GM23338 (cell line): ENCODE measurements at regions not wholly inside any gene's neighbourhood (a gene's known extent, or its start where the extent isn't known, plus 50 kb on each side); places are given as distances from the start of the nearest gene placed in this dataset.

Experiments used
- ATAC-seq: fragments of 200-7000 bp; cut with Tn5 transposase; 3 replicates; pipeline ENCODE4 v1.9.1; 2020
- DNase-seq: peaks from one replicate; pipeline ENCODE4 v3.0.0-alpha.2; 2015; ENCODE audit warnings: low spot score
- H2AFZ ChIP-seq: fragments of 200-600 bp; sonication (generic); 2 replicates; pipeline ENCODE4 v1.8.0; 2016; ENCODE audit warnings: antibody characterized with exemption, mild to moderate bottlenecking, moderate library complexity
- H3F3A ChIP-seq: fragments of 200-600 bp; sonication (generic); replicated peaks from 2 replicates; pipeline ENCODE4 v1.8.0; 2017; ENCODE audit warnings: antibody characterized with exemption, mixed run types, low read depth
- H3K27ac ChIP-seq: fragments of 200-600 bp; sonication (generic); 2 replicates; pipeline ENCODE4 v1.6.1; 2016; ENCODE audit warnings: low read depth
- H3K27me3 ChIP-seq: fragments of 200-600 bp; sonication (generic); 2 replicates; pipeline ENCODE4 v1.8.0; 2016; ENCODE audit warnings: mild to moderate bottlenecking, mixed run types, moderate library complexity; ENCODE audit not compliant: insufficient read depth
- H3K36me3 ChIP-seq: fragments of 200-600 bp; sonication (generic); 2 replicates; pipeline ENCODE4 v1.8.0; 2016; ENCODE audit warnings: mild to moderate bottlenecking; ENCODE audit not compliant: insufficient read depth
- H3K4me1 ChIP-seq: fragments of 200-600 bp; sonication (generic); 2 replicates; pipeline ENCODE4 v1.8.0; 2016; ENCODE audit warnings: mild to moderate bottlenecking, moderate library complexity; ENCODE audit not compliant: insufficient read depth
- H3K4me2 ChIP-seq: fragments of 200-600 bp; sonication (generic); 2 replicates; pipeline ENCODE4 v1.7.1; 2017; ENCODE audit warnings: mixed run types
- H3K4me3 ChIP-seq: fragments of 200-600 bp; sonication (generic); 2 replicates; pipeline ENCODE4 v1.6.1; 2016; ENCODE audit warnings: mixed run types
- H3K79me2 ChIP-seq: fragments of 200-600 bp; sonication (generic); replicated peaks from 2 replicates; pipeline ENCODE4 v1.8.0; 2017; ENCODE audit warnings: mild to moderate bottlenecking; ENCODE audit not compliant: insufficient read depth
- H3K9me2 ChIP-seq: fragments of 200-600 bp; sonication (generic); 2 replicates; pipeline ENCODE4 v1.8.0; 2017; ENCODE audit not compliant: insufficient read depth
- H4K20me1 ChIP-seq: fragments of 200-600 bp; sonication (generic); replicated peaks from 2 replicates; pipeline ENCODE4 v1.8.0; 2017; ENCODE audit warnings: mild to moderate bottlenecking; ENCODE audit not compliant: insufficient read depth
- H3K27ac Mint-ChIP-seq: 2 replicates; pipeline ENCODE4 v1.8.0; 2020; ENCODE audit warnings: inconsistent platforms, mild to moderate bottlenecking, moderate library complexity, mixed read lengths
- H3K27me3 Mint-ChIP-seq: 3 replicates; pipeline ENCODE4 v1.8.0; 2022; ENCODE audit warnings: low read depth, mild to moderate bottlenecking, moderate library complexity, mixed read lengths, inconsistent platforms; ENCODE audit not compliant: insufficient read depth, poor library complexity
- H3K36me3 Mint-ChIP-seq: 3 replicates; pipeline ENCODE4 v1.8.0; 2021; ENCODE audit warnings: low read depth, mild to moderate bottlenecking, inconsistent platforms, moderate library complexity, mixed read lengths
- H3K4me1 Mint-ChIP-seq: 3 replicates; pipeline ENCODE4 v1.8.0; 2020; ENCODE audit warnings: mild to moderate bottlenecking, inconsistent platforms, mixed read lengths
- H3K4me3 Mint-ChIP-seq: 3 replicates; pipeline ENCODE4 v1.8.0; 2021; ENCODE audit warnings: moderate library complexity, mild to moderate bottlenecking, inconsistent platforms, mixed read lengths
- H3K9me3 Mint-ChIP-seq: 3 replicates; pipeline ENCODE4 v1.8.0; 2020; ENCODE audit warnings: moderate library complexity, mild to moderate bottlenecking, inconsistent platforms, mixed read lengths
- CREB1 ChIP-seq: fragments of 250-450 bp; sonication (Bioruptor Pico); IDR thresholded peaks from 2 replicates; pipeline ENCODE4 v1.5.0; 2020; ENCODE audit warnings: low read depth, mild to moderate bottlenecking, moderate library complexity
- ETS1 ChIP-seq: IDR thresholded peaks from 2 replicates; pipeline ENCODE4 v1.6.1; 2016; ENCODE audit warnings: antibody characterized with exemption
- EZH2 ChIP-seq: fragments of 200-600 bp; sonication (generic); IDR thresholded peaks from one replicate; pipeline ENCODE4 v1.8.0; 2017; ENCODE audit warnings: antibody characterized with exemption, mild to moderate bottlenecking, low read depth; ENCODE audit not compliant: unreplicated experiment
- EZH2phosphoT487 ChIP-seq: fragments of 200-600 bp; sonication (generic); IDR thresholded peaks from one replicate; pipeline ENCODE4 v1.8.1; 2018; ENCODE audit warnings: antibody characterized with exemption; ENCODE audit not compliant: unreplicated experiment
- JUNB ChIP-seq: IDR thresholded peaks from one replicate; pipeline ENCODE4 v1.6.1; 2016; ENCODE audit warnings: antibody characterized with exemption; ENCODE audit not compliant: unreplicated experiment
- NANOG ChIP-seq: IDR thresholded peaks from 2 replicates; pipeline ENCODE4 v1.6.1; 2016; ENCODE audit warnings: antibody characterized with exemption, borderline replicate concordance
- POLR2AphosphoS5 ChIP-seq: IDR thresholded peaks from 2 replicates; pipeline ENCODE4 v1.6.1; 2016; ENCODE audit warnings: antibody characterized with exemption, low read depth
- REST ChIP-seq: IDR thresholded peaks from one replicate; pipeline ENCODE4 v1.6.1; 2018; ENCODE audit warnings: antibody characterized with exemption; ENCODE audit not compliant: unreplicated experiment
- STAT1 ChIP-seq: IDR thresholded peaks from one replicate; pipeline ENCODE4 v1.6.1; 2016; ENCODE audit warnings: antibody characterized with exemption; ENCODE audit not compliant: unreplicated experiment
- ZNF114 ChIP-seq: fragments of 250-450 bp; sonication (Bioruptor Pico); IDR thresholded peaks from 2 replicates; pipeline ENCODE4 v1.5.0; 2020; ENCODE audit warnings: mild to moderate bottlenecking, moderate library complexity
- ZNF331 ChIP-seq: fragments of 250-450 bp; sonication (Bioruptor Pico); IDR thresholded peaks from 2 replicates; pipeline ENCODE4 v1.5.0; 2020; ENCODE audit warnings: low read depth, mild to moderate bottlenecking, moderate library complexity
- TF ChIP-seq, protein P1 (sequence below): fragments of 250-450 bp; sonication (Bioruptor Pico); IDR thresholded peaks from 2 replicates; pipeline ENCODE4 v1.5.0; 2020; ENCODE audit warnings: mild to moderate bottlenecking, moderate library complexity
- TF ChIP-seq, protein P2 (sequence below), 2 experiments: fragments of 200-600 bp in 1 of 2; sonication (generic) in 1 of 2; conservative IDR thresholded peaks; 2 replicates each; pipeline versions ENCODE4 v1.5.1 to v1.6.1; 2016 to 2017; ENCODE audit warnings: antibody characterized with exemption in 2 of 2, low read depth in 2 of 2, mild to moderate bottlenecking in 2 of 2, moderate library complexity in 1 of 2

DNA sequence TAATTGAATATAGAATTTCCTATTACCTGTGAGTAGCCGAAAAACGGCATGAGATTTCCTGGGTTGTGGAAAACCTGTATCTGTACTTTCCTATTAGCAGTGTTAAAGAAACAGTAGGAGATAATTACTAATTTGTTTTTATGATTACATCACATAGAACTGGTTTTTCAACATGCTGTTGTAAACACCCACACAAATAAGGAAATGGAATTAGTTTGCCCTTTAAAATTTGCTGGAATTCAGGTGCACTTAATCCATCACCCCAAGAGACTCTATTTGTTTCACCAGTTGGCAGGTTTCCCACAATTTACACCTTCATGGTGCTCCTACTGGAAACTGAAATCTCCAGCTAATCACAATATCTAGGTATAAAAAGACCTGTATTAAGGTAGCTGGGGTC is 274.1 kb upstream of the SLC8A1 start:
- no peak overlapping the region for H3K4me3 ChIP-seq
- H3K79me2 ChIP-seq, result no peaks in the 10 kb centered on the region
- ATAC-seq (no peak), DNase-seq (no peak)
- 0 out of 3 replicates have a peak, but pooled peaks cover 3% of the 10 kb centered on the region for H3K36me3 Mint-ChIP-seq
- H3K36me3 ChIP-seq, result no peaks in the 10 kb centered on the region
- no peak overlapping the region for H3K4me3 Mint-ChIP-seq
- H3K9me2 ChIP-seq, result no peaks in the 10 kb centered on the region
- H3K4me1 Mint-ChIP-seq, result no peaks in the 10 kb centered on the region
- H3K4me2 ChIP-seq, result no peak overlapping the region
- H4K20me1 ChIP-seq, result no peaks in the 10 kb centered on the region
- no peak for TF ChIP-seq ZNF331 (CRISPR knock-in tag)
- TF ChIP-seq JUNB, result no peak
- no peak for TF ChIP-seq EZH2phosphoT487
- TF ChIP-seq CREB1 (CRISPR knock-in tag), result no peak
- TF ChIP-seq STAT1, result no peak
- no peak for TF ChIP-seq ZNF114 (CRISPR knock-in tag)
- TF ChIP-seq, protein P1, sequence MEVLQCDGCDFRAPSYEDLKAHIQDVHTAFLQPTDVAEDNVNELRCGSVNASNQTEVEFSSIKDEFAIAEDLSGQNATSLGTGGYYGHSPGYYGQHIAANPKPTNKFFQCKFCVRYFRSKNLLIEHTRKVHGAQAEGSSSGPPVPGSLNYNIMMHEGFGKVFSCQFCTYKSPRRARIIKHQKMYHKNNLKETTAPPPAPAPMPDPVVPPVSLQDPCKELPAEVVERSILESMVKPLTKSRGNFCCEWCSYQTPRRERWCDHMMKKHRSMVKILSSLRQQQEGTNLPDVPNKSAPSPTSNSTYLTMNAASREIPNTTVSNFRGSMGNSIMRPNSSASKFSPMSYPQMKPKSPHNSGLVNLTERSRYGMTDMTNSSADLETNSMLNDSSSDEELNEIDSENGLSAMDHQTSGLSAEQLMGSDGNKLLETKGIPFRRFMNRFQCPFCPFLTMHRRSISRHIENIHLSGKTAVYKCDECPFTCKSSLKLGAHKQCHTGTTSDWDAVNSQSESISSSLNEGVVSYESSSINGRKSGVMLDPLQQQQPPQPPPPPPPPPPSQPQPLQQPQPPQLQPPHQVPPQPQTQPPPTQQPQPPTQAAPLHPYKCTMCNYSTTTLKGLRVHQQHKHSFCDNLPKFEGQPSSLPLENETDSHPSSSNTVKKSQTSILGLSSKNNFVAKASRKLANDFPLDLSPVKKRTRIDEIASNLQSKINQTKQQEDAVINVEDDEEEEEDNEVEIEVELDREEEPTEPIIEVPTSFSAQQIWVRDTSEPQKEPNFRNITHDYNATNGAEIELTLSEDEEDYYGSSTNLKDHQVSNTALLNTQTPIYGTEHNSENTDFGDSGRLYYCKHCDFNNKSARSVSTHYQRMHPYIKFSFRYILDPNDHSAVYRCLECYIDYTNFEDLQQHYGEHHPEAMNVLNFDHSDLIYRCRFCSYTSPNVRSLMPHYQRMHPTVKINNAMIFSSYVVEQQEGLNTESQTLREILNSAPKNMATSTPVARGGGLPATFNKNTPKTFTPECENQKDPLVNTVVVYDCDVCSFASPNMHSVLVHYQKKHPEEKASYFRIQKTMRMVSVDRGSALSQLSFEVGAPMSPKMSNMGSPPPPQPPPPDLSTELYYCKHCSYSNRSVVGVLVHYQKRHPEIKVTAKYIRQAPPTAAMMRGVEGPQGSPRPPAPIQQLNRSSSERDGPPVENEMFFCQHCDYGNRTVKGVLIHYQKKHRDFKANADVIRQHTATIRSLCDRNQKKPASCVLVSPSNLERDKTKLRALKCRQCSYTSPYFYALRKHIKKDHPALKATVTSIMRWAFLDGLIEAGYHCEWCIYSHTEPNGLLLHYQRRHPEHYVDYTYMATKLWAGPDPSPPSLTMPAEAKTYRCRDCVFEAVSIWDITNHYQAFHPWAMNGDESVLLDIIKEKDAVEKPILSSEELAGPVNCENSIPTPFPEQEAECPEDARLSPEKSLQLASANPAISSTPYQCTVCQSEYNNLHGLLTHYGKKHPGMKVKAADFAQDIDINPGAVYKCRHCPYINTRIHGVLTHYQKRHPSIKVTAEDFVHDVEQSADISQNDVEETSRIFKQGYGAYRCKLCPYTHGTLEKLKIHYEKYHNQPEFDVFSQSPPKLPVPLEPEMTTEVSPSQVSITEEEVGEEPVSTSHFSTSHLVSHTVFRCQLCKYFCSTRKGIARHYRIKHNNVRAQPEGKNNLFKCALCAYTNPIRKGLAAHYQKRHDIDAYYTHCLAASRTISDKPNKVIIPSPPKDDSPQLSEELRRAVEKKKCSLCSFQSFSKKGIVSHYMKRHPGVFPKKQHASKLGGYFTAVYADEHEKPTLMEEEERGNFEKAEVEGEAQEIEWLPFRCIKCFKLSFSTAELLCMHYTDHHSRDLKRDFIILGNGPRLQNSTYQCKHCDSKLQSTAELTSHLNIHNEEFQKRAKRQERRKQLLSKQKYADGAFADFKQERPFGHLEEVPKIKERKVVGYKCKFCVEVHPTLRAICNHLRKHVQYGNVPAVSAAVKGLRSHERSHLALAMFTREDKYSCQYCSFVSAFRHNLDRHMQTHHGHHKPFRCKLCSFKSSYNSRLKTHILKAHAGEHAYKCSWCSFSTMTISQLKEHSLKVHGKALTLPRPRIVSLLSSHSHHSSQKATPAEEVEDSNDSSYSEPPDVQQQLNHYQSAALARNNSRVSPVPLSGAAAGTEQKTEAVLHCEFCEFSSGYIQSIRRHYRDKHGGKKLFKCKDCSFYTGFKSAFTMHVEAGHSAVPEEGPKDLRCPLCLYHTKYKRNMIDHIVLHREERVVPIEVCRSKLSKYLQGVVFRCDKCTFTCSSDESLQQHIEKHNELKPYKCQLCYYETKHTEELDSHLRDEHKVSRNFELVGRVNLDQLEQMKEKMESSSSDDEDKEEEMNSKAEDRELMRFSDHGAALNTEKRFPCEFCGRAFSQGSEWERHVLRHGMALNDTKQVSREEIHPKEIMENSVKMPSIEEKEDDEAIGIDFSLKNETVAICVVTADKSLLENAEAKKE (CRISPR knock-in tag), result no peak
- no peak for TF ChIP-seq ETS1
- TF ChIP-seq NANOG, result no peak
- no peak for TF ChIP-seq REST
- no peak for TF ChIP-seq POLR2AphosphoS5
- TF ChIP-seq, protein P2, sequence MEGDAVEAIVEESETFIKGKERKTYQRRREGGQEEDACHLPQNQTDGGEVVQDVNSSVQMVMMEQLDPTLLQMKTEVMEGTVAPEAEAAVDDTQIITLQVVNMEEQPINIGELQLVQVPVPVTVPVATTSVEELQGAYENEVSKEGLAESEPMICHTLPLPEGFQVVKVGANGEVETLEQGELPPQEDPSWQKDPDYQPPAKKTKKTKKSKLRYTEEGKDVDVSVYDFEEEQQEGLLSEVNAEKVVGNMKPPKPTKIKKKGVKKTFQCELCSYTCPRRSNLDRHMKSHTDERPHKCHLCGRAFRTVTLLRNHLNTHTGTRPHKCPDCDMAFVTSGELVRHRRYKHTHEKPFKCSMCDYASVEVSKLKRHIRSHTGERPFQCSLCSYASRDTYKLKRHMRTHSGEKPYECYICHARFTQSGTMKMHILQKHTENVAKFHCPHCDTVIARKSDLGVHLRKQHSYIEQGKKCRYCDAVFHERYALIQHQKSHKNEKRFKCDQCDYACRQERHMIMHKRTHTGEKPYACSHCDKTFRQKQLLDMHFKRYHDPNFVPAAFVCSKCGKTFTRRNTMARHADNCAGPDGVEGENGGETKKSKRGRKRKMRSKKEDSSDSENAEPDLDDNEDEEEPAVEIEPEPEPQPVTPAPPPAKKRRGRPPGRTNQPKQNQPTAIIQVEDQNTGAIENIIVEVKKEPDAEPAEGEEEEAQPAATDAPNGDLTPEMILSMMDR (conservative IDR thresholded peaks at IDR 0.05; ENCODE audit: low read depth in 2 of 2), result no peak
- TF ChIP-seq EZH2, result no peak
- peaks cover 8% of the 10 kb centered on the region; the same call in 1 of the 3 replicates for H3K9me3 Mint-ChIP-seq
- H3K27me3 ChIP-seq, result no peaks in the 10 kb centered on the region
- H2AFZ ChIP-seq, result no peak overlapping the region
- H3K27ac ChIP-seq, result no peak overlapping the region
- no peaks in the 10 kb centered on the region for H3K27me3 Mint-ChIP-seq
- H3F3A ChIP-seq, result no peaks in the 10 kb centered on the region
- no peak overlapping the region for H3K27ac Mint-ChIP-seq
- no peaks in the 10 kb centered on the region for H3K4me1 ChIP-seq
